ENCODE measurements at regions not wholly inside any gene's neighbourhood (a gene's known extent, or its start where the extent isn't known, plus 50 kb on each side); places are given as distances from the start of the nearest gene placed in this dataset.

DNA sequence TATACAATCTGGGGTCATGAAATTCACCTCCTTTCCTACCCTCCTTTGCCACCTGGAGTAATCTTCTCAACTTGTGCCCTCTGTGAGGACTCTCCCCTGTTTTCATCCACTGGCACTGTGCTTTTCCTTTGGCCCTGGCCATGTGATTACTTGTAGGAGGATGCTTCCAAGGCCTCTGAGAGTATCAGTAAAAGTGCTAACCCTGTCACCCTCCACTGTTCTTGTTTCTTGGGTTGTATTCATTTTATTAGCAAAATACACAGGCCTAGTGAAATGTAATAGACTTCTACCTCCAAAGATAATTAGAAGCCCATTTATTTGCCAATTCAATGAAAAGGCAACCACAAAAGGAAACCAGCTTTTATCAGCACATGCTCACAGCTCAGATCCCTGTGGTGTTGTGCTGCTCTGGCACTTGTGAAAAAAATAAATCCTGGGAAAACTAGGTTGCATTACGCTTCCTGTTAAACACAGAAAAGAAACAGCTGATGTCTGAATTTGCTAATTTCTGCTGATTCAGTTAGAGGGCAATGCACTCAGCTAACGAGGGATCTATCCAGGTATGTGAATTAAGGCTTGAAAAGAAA is 357.5 kb upstream of the ETAA1 start:
- WGBS (ENCODE audit: insufficient coverage), result 53% methylated on average over 2 of the region's 2 CpGs
- Histone ChIP-seq H3K36me3 (replicated peaks in 1 of 2; ENCODE audit: control extremely low read depth in 1 of 2, control insufficient read depth in 1 of 2, extremely low read depth in 1 of 2, insufficient read depth in 2 of 2, low read length in 1 of 2) (no peaks in the 10 kb centered on the region), H2AFZ (ENCODE audit: insufficient read depth, low read depth, low read length, poor library complexity, severe bottlenecking) (no peak overlapping the region), H3K27ac (ENCODE audit: low read length in 2 of 2) (no peak overlapping the region), H3K27me3 (replicated peaks in 1 of 4; ENCODE audit: control extremely low read depth in 1 of 4, control insufficient read depth in 3 of 4, insufficient read depth in 4 of 4, low read length in 3 of 4) (no peaks in the 10 kb centered on the region), H3K9me3 (ENCODE audit: control extremely low read depth in 1 of 3, control insufficient read depth in 2 of 3, insufficient read depth in 1 of 3, low read length in 2 of 3) (no peaks in the 10 kb centered on the region), H4K20me1 (ENCODE audit: control insufficient read depth, insufficient read depth, low read length, poor library complexity, severe bottlenecking) (no peaks in the 10 kb centered on the region), H3K4me1 (ENCODE audit: control insufficient read depth in 2 of 2, insufficient read depth in 2 of 2, low read length in 2 of 2) (no peaks in the 10 kb centered on the region), H3K79me2 (ENCODE audit: control insufficient read depth, insufficient read depth, low read length) (no peaks in the 10 kb centered on the region), H3K9ac (ENCODE audit: low read length) (no peak overlapping the region), H3K4me3 (ENCODE audit: control extremely low read depth in 1 of 5, extremely low read depth in 1 of 5, insufficient read depth in 1 of 5, low read depth in 2 of 5, low read length in 4 of 5) (no peak overlapping the region), H3K4me2 (replicated peaks; ENCODE audit: low read depth, low read length, poor library complexity, severe bottlenecking) (no peak overlapping the region)
- intact Hi-C loops (cut with micrococcal nuclease), result no loop called here
- no peak for TF ChIP-seq EZH2 (IDR thresholded peaks at IDR 0.05; ENCODE audit: borderline replicate concordance, insufficient read depth, low read depth, low read length, poor library complexity, severe bottlenecking)
- TF ChIP-seq, protein P1, sequence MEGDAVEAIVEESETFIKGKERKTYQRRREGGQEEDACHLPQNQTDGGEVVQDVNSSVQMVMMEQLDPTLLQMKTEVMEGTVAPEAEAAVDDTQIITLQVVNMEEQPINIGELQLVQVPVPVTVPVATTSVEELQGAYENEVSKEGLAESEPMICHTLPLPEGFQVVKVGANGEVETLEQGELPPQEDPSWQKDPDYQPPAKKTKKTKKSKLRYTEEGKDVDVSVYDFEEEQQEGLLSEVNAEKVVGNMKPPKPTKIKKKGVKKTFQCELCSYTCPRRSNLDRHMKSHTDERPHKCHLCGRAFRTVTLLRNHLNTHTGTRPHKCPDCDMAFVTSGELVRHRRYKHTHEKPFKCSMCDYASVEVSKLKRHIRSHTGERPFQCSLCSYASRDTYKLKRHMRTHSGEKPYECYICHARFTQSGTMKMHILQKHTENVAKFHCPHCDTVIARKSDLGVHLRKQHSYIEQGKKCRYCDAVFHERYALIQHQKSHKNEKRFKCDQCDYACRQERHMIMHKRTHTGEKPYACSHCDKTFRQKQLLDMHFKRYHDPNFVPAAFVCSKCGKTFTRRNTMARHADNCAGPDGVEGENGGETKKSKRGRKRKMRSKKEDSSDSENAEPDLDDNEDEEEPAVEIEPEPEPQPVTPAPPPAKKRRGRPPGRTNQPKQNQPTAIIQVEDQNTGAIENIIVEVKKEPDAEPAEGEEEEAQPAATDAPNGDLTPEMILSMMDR (IDR thresholded peaks at IDR 0.05), result no peak
- Mint-ChIP-seq H3K9me3 (ENCODE audit: insufficient read depth) (no peaks in the 10 kb centered on the region), H3K4me1 (no peaks in the 10 kb centered on the region), H3K27me3 (peaks cover 3% of the 10 kb centered on the region), H3K27ac (no peak overlapping the region), H3K4me3 (no peak overlapping the region)
- DNase-seq, result no peak
- ChIA-PET POLR2A (no interaction called here), CTCF (no interaction called here)
- no peak for ATAC-seq (ENCODE audit: low read depth)

DNA sequence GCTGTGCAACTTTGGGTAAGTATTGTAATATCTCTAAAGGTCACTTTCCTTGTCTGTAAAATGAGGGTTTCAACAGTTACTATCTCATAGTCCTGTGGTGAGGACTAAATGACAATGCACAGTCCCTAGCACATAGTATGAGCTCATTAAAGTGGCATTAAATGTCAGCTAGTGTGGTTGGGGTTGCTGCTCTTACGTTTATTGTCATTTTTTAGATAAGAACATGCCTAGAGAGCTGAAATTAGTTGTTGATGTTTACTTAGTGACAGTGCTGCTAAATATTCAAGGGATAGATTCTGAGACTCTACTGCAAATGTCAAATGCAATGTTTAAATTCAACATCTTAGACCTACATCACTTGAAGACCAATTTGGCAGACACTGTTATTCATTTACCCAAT is 356.1 kb upstream of the ETAA1 start:
- no peaks in the 10 kb centered on the region for H3K9me3 Mint-ChIP-seq (ENCODE audit: insufficient read depth)
- Histone ChIP-seq H3K4me2 (replicated peaks; ENCODE audit: low read depth, low read length, poor library complexity, severe bottlenecking) (no peak overlapping the region), H3K9ac (ENCODE audit: low read length) (no peak overlapping the region), H4K20me1 (ENCODE audit: control insufficient read depth, insufficient read depth, low read length, poor library complexity, severe bottlenecking) (no peaks in the 10 kb centered on the region), H2AFZ (ENCODE audit: insufficient read depth, low read depth, low read length, poor library complexity, severe bottlenecking) (no peak overlapping the region), H3K4me3 (ENCODE audit: control extremely low read depth in 1 of 5, extremely low read depth in 1 of 5, insufficient read depth in 1 of 5, low read depth in 2 of 5, low read length in 4 of 5) (no peak overlapping the region), H3K79me2 (ENCODE audit: control insufficient read depth, insufficient read depth, low read length) (no peaks in the 10 kb centered on the region), H3K27me3 (replicated peaks in 1 of 4; ENCODE audit: control extremely low read depth in 1 of 4, control insufficient read depth in 3 of 4, insufficient read depth in 4 of 4, low read length in 3 of 4) (no peaks in the 10 kb centered on the region), H3K36me3 (replicated peaks in 1 of 2; ENCODE audit: control extremely low read depth in 1 of 2, control insufficient read depth in 1 of 2, extremely low read depth in 1 of 2, insufficient read depth in 2 of 2, low read length in 1 of 2) (no peaks in the 10 kb centered on the region), H3K4me1 (ENCODE audit: control insufficient read depth in 2 of 2, insufficient read depth in 2 of 2, low read length in 2 of 2) (no peaks in the 10 kb centered on the region), H3K9me3 (ENCODE audit: control extremely low read depth in 1 of 3, control insufficient read depth in 2 of 3, insufficient read depth in 1 of 3, low read length in 2 of 3) (no peaks in the 10 kb centered on the region), H3K27ac (ENCODE audit: low read length in 2 of 2) (no peak overlapping the region)
- ATAC-seq (ENCODE audit: low read depth) (no peak), DNase-seq (no peak)
- WGBS (ENCODE audit: insufficient coverage), result no CpG with 5 or more reads among the region's 1 CpG
- H3K4me3 Mint-ChIP-seq, result no peak overlapping the region
- no peak for TF ChIP-seq EZH2 (IDR thresholded peaks at IDR 0.05; ENCODE audit: borderline replicate concordance, insufficient read depth, low read depth, low read length, poor library complexity, severe bottlenecking)
- TF ChIP-seq, protein P1 (IDR thresholded peaks at IDR 0.05), result no peak
- CTCF ChIA-PET, result no interaction called here
- POLR2A ChIA-PET, result no interaction called here
- intact Hi-C loops (cut with micrococcal nuclease), result no loop called here
- H3K27ac Mint-ChIP-seq, result no peak overlapping the region
- H3K4me1 Mint-ChIP-seq, result no peaks in the 10 kb centered on the region
- peaks cover 3% of the 10 kb centered on the region for H3K27me3 Mint-ChIP-seq
